Type B pancreatic cell (in vitro differentiated cells): ENCODE measurements at regions not wholly inside any gene's neighbourhood (a gene's known extent, or its start where the extent isn't known, plus 50 kb on each side); places are given as distances from the start of the nearest gene placed in this dataset.

Experiments used
- DNase-seq: peaks from one replicate; pipeline ENCODE4 v3.0.0; 2021; ENCODE audit warnings: mixed read lengths; ENCODE audit not compliant: unreplicated experiment; ENCODE audit errors: extremely low spot score
- H3K27ac Mint-ChIP-seq: 2 replicates; pipeline ENCODE4 v1.8.0; 2021; ENCODE audit warnings: mild to moderate bottlenecking, mixed read lengths
- H3K27me3 Mint-ChIP-seq: 2 replicates; pipeline ENCODE4 v1.8.0; 2021; ENCODE audit warnings: mixed read lengths
- H3K36me3 Mint-ChIP-seq: 2 replicates; pipeline ENCODE4 v1.8.0; 2021; ENCODE audit warnings: mixed read lengths
- H3K4me1 Mint-ChIP-seq: one replicate; pipeline ENCODE4 v1.8.0; 2021; ENCODE audit warnings: mixed read lengths; ENCODE audit not compliant: unreplicated experiment
- H3K4me3 Mint-ChIP-seq: 2 replicates; pipeline ENCODE4 v1.8.0; 2021; ENCODE audit warnings: mild to moderate bottlenecking, mixed read lengths
- H3K9me3 Mint-ChIP-seq: 2 replicates; pipeline ENCODE4 v1.8.0; 2021; ENCODE audit warnings: mixed read lengths
- CTCF ChIP-seq: fragments of 200-600 bp; sonication (generic); conservative IDR thresholded peaks from 2 replicates; pipeline ENCODE4 v1.5.0; 2021; ENCODE audit warnings: antibody characterized with exemption, mild to moderate bottlenecking

GRCh38 chr5:28421141-28421540, 1382.8 kb upstream of the CDH9 start:
- Mint-ChIP-seq H3K27me3 (no peaks in the 10 kb centered on the region), H3K9me3 (no peaks in the 10 kb centered on the region), H3K36me3 (no peaks in the 10 kb centered on the region), H3K4me1 (no peaks in the 10 kb centered on the region), H3K27ac (no peak overlapping the region), H3K4me3 (no peak overlapping the region)
- no peak for TF ChIP-seq CTCF
- no peak for DNase-seq

DNA sequence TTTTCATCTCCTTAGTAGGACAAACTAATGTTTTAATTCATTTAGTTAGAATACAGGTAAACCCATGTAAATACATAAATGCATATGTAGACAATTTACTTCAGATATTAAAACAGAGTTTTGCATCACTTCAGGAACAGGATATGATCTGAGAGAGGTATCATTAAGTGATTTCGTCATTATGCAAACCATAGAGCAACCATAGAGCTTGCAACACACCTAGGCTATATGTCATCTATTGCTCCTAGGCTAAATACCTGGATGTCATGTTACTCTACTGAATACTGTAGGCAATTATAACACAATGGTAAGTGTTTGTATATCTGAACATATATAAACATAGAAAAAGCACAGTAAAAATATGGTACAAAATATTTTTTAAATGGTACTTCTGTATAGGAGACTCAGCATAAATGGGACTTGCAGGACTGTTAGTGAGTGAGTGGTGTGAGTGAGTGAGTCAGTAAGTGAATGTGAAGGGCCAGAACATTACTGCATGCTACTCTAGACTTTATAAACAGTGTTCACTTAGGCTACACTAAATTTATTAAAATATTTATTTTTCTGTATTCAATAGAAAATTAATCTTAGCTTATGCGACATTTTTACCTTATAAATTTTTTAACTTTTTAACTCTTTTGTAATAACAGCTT, 1377.5 kb upstream of the CDH9 start:
- Mint-ChIP-seq H3K4me1 (no peaks in the 10 kb centered on the region), H3K36me3 (peaks cover 3% of the 10 kb centered on the region), H3K27me3 (no peaks in the 10 kb centered on the region), H3K27ac (peak overlapping the region; percentile 65), H3K4me3 (no peak overlapping the region), H3K9me3 (peaks cover 4% of the 10 kb centered on the region)
- TF ChIP-seq CTCF = no peak
- no peak for DNase-seq

DNA sequence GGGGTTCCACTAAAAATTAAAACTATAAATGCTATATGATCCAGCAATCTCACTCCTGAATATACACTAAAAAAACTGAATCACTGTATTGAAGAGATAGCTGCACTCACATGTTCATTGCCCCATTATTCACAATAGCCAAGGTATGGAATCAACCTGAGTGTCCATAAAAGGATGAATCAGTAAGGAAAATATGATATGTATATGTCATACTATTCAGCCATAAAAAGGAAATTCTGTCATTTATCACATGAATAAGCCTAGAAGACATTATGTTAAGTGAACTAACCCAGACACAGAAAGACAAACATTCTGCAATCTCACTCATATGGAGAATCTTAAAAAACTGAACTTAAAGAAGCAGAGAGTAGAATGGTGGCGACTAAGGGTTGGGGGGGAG, 1376.2 kb upstream of the CDH9 start:
- no peak overlapping the region for H3K4me3 Mint-ChIP-seq
- H3K27ac Mint-ChIP-seq = no peak overlapping the region
- DNase-seq = no peak
- peaks cover 4% of the 10 kb centered on the region for H3K9me3 Mint-ChIP-seq
- H3K36me3 Mint-ChIP-seq = peaks cover 3% of the 10 kb centered on the region
- no peak for TF ChIP-seq CTCF
- H3K27me3 Mint-ChIP-seq = no peaks in the 10 kb centered on the region
- no peaks in the 10 kb centered on the region for H3K4me1 Mint-ChIP-seq

DNA sequence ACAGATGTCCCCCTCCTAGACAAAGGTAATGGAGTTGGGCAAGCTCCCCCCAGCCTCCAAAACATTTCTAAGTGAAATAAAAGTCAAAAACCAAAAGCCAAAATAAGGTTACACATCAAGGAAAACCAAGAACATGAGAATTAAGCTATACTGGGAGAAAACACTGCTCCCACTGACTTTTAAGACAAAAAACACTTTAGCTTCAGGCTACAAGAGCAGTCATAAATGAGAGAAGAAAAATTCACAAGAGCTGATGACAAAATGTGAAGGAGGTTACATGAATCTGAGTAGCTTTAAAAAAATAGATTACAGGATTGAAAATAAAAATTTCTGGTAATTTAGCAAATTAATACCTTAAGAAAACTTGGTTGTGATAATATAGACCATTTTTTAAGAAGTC, 1370.3 kb upstream of the CDH9 start:
- Mint-ChIP-seq H3K4me1 (no peaks in the 10 kb centered on the region), H3K9me3 (peaks cover 9% of the 10 kb centered on the region), H3K27ac (no peak overlapping the region), H3K36me3 (no peaks in the 10 kb centered on the region), H3K27me3 (no peaks in the 10 kb centered on the region), H3K4me3 (no peak overlapping the region)
- no peak for DNase-seq
- TF ChIP-seq CTCF = no peak

- H3K4me3 Mint-ChIP-seq = no peak overlapping the region
- no peaks in the 10 kb centered on the region for H3K36me3 Mint-ChIP-seq
- H3K27ac Mint-ChIP-seq = no peak overlapping the region
- peaks cover 13% of the 10 kb centered on the region for H3K9me3 Mint-ChIP-seq
- H3K27me3 Mint-ChIP-seq = no peaks in the 10 kb centered on the region
- TF ChIP-seq CTCF = no peak
- no peak for DNase-seq
- no peaks in the 10 kb centered on the region for H3K4me1 Mint-ChIP-seq
Observed at GRCh38 chr5:28408186-28408585, 1369.8 kb upstream of the CDH9 start.
